ENCODE measurements at regions not wholly inside any gene's neighbourhood (a gene's known extent, or its start where the extent isn't known, plus 50 kb on each side); places are given as distances from the start of the nearest gene placed in this dataset.

- TF ChIP-seq CTCF (IDR thresholded peaks at IDR 0.05; ENCODE audit: insufficient read depth, low read length) (no peak), POLR2AphosphoS5 (IDR thresholded peaks at IDR 0.05; ENCODE audit: low read depth) (no peak), REST (IDR thresholded peaks at IDR 0.05; ENCODE audit: insufficient replicate concordance, low read depth) (no peak), SPI1 (IDR thresholded peaks at IDR 0.05; ENCODE audit: borderline replicate concordance, low read depth) (no peak)
Measured at GRCh38 chr4:27701606-27702005, 841.0 kb downstream of the STIM2 start.

Data from HL-60 (cell line).